MCF 10A (cell line): ENCODE measurements at regions not wholly inside any gene's neighbourhood (a gene's known extent, or its start where the extent isn't known, plus 50 kb on each side); places are given as distances from the start of the nearest gene placed in this dataset.

ENCODE experiments used
- BruUV-seq: library from RNA; stranded (reverse); fragments of 400-500 nt; replicated peaks from 2 replicates; lab custom pipeline; 2021; lab: Mats Ljungman, UMichigan
- CTCF ChIA-PET: fragments of 300-600 bp; sonication (Branson Sonifier 250); formaldehyde crosslinking; extraction: SDS; loops from one replicate; lab custom pipeline; 2021; ENCODE audit warnings: antibody characterized with exemption, inconsistent platforms; lab: Yijun Ruan, JAX
- POLR2A ChIA-PET: fragments of 300-600, 350-650 bp; sonication (Branson Sonifier 250); formaldehyde crosslinking; extraction: SDS; loops from one replicate; lab custom pipeline; 2020; ENCODE audit warnings: antibody characterized with exemption, inconsistent platforms; lab: Yijun Ruan, JAX
- DNase-seq: peaks from one replicate; pipeline ENCODE4 v3.0.0-alpha.2; 2018; ENCODE audit not compliant: unreplicated experiment
- H3K27ac Mint-ChIP-seq: one replicate; pipeline ENCODE4 v1.8.0; 2022; ENCODE audit warnings: mild to moderate bottlenecking, low read depth, mixed read lengths; ENCODE audit not compliant: unreplicated experiment
- H3K27me3 Mint-ChIP-seq: one replicate; pipeline ENCODE4 v1.8.0; 2022; ENCODE audit warnings: mixed read lengths; ENCODE audit not compliant: insufficient read depth, unreplicated experiment
- H3K36me3 Mint-ChIP-seq: one replicate; pipeline ENCODE4 v1.8.0; 2022; ENCODE audit warnings: mild to moderate bottlenecking, moderate library complexity, mixed read lengths; ENCODE audit not compliant: insufficient read depth, unreplicated experiment
- H3K4me1 Mint-ChIP-seq: one replicate; pipeline ENCODE4 v1.8.0; 2022; ENCODE audit warnings: mixed read lengths; ENCODE audit not compliant: insufficient read depth, unreplicated experiment
- H3K4me3 Mint-ChIP-seq: one replicate; pipeline ENCODE4 v1.8.0; 2022; ENCODE audit warnings: mild to moderate bottlenecking, moderate library complexity, mixed read lengths; ENCODE audit not compliant: unreplicated experiment
- H3K9me3 Mint-ChIP-seq: one replicate; pipeline ENCODE4 v1.8.0; 2022; ENCODE audit warnings: mixed read lengths; ENCODE audit not compliant: unreplicated experiment
- intact Hi-C: fragments of 100-400 bp; cut with micrococcal nuclease; formaldehyde crosslinking; loops from 2 replicates; pipeline ENCODE4 v1.14.1; 2022
- TF ChIP-seq, protein P1 (sequence below): fragments of 200-600 bp; IDR thresholded peaks from one replicate; pipeline ENCODE4 v1.8.0; 2022; ENCODE audit warnings: antibody characterized with exemption, mild to moderate bottlenecking; ENCODE audit not compliant: unreplicated experiment

DNA sequence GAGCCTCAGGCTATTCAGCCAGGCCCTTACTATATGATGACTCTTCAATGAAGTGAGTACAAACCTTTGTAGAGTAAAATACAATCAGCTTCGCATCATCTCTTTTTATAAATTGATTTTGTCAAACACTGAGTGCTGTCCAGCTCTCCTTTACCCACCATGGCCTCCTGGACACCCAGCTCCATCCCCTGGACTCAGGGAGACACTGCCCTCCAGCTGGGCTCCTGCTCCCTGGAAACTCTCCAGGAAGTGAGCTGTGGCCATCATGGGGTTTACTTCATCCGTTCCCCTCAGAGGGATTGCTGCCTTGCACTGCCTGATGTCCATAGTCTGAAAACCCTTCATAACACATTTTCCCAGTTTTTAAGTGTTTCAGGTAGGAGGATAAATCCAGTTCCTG lies 82.5 kb upstream of the XIRP2 start:
- CTCF ChIA-PET: interaction anchor here (0.7 kb wide), 1 partner anchor 125 kb away, joined by 3 read pairs; no protein-coding TSS in a partner anchor

DNA sequence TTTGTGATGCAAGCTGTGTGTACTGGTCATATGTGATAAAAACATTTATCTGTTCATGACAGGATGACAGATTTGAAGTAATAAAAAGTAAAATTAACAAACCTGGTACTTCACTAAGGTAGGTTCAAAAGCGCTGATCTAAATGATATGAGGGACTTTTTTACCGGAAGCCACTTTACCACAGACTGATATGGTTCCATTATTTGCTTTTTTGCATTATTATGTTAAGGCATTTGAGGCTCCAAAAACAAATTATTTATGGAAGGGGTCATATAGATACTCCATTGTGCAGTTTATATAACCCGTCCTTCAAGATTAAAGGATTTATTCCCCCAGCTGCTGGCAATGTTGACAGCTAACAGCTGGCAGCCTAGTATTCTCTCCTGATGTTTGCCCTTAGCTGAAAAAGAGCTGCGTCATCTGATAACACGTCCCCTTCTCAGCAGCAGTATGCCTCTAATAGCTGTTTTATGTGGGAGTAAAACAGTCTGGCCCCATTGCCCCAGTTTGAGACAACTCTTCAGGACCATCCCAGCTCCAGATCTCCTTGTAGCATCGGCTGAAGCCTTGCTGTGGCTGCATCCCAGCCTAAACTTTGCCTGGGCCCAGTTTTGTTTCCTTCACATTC lies 84.8 kb upstream of the XIRP2 start:
- no peaks in the 10 kb centered on the region for H3K36me3 Mint-ChIP-seq
- no peak for DNase-seq
- no peak overlapping the region for H3K27ac Mint-ChIP-seq
- POLR2A ChIA-PET: no interaction called here
- BruUV-seq: no TSS peak
- no peaks in the 10 kb centered on the region for H3K27me3 Mint-ChIP-seq
- CTCF ChIA-PET: interaction anchor here (0.6 kb wide), 1 partner anchor 1314 kb away, joined by 3 read pairs; no protein-coding TSS in a partner anchor
- peaks cover 4% of the 10 kb centered on the region for H3K9me3 Mint-ChIP-seq
- TF ChIP-seq, protein P1, sequence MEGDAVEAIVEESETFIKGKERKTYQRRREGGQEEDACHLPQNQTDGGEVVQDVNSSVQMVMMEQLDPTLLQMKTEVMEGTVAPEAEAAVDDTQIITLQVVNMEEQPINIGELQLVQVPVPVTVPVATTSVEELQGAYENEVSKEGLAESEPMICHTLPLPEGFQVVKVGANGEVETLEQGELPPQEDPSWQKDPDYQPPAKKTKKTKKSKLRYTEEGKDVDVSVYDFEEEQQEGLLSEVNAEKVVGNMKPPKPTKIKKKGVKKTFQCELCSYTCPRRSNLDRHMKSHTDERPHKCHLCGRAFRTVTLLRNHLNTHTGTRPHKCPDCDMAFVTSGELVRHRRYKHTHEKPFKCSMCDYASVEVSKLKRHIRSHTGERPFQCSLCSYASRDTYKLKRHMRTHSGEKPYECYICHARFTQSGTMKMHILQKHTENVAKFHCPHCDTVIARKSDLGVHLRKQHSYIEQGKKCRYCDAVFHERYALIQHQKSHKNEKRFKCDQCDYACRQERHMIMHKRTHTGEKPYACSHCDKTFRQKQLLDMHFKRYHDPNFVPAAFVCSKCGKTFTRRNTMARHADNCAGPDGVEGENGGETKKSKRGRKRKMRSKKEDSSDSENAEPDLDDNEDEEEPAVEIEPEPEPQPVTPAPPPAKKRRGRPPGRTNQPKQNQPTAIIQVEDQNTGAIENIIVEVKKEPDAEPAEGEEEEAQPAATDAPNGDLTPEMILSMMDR: no peak
- no peak overlapping the region for H3K4me3 Mint-ChIP-seq
- H3K4me1 Mint-ChIP-seq: no peaks in the 10 kb centered on the region
- intact Hi-C loops: no loop called here

More for the DNA sequence above, 82.5 kb upstream of the XIRP2 start:
- intact Hi-C loops: no loop called here
- Mint-ChIP-seq H3K36me3 (no peaks in the 10 kb centered on the region), H3K4me3 (no peak overlapping the region), H3K4me1 (no peaks in the 10 kb centered on the region), H3K27me3 (no peaks in the 10 kb centered on the region), H3K27ac (no peak overlapping the region), H3K9me3 (peaks cover 9% of the 10 kb centered on the region)
- DNase-seq: peak; percentile 7
- TF ChIP-seq, protein P1: no peak
- BruUV-seq: no TSS peak
- POLR2A ChIA-PET: no interaction called here

DNA sequence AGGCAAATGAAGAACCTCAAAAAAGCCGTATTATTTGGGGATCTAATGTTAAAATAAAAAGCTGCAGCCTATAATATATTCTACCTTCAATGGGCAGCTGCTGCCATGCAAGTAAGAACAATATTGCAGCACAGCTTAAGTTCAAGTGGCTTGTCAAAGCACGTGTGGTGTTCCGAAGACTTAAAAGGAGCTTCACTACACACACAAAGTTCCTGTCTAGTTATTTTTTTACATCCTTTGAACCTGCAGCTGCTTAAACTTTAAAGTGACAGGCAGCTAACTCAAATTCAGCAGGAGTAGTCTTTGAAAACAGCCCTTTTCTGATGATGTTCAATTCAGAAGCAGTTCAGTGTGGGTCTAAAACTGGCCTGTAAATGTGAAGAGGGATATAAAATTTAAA lies 85.8 kb upstream of the XIRP2 start:
- no TSS peak for BruUV-seq
- Mint-ChIP-seq H3K9me3 (no peaks in the 10 kb centered on the region), H3K27ac (no peak overlapping the region), H3K36me3 (no peaks in the 10 kb centered on the region), H3K4me1 (no peaks in the 10 kb centered on the region), H3K27me3 (no peaks in the 10 kb centered on the region), H3K4me3 (no peak overlapping the region)
- intact Hi-C loops: no loop called here
- no peak for DNase-seq
- TF ChIP-seq, protein P1: no peak
- ChIA-PET POLR2A (no interaction called here), CTCF (interaction anchor here (0.6 kb wide), 1 partner anchor 11 kb away, joined by 3 read pairs; no protein-coding TSS in a partner anchor)

DNA sequence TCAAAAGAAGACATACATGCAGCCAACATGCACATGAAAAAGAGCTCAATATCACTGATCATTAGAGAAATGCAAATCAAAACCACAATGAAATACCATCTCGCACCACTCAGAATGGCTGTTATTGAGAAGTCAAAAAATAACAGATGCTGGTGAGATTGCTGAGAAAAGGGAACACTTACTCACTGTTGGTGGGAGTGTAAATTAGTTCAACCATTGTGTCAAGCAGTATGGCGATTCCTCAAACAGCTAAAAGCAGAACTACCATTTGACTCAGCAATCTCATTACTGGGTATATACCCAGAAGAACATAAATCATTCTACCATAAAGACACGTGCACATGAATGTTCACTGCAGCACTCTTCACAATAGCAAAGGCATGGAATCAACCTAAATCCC lies 95.5 kb upstream of the XIRP2 start:
- intact Hi-C loops: no loop called here
- Mint-ChIP-seq H3K4me1 (no peaks in the 10 kb centered on the region), H3K27me3 (no peaks in the 10 kb centered on the region), H3K36me3 (no peaks in the 10 kb centered on the region), H3K27ac (no peak overlapping the region), H3K9me3 (peaks cover 7% of the 10 kb centered on the region), H3K4me3 (no peak overlapping the region)
- no TSS peak for BruUV-seq
- CTCF ChIA-PET: no interaction called here
- no peak for DNase-seq
- TF ChIP-seq, protein P1: no peak
- POLR2A ChIA-PET: no interaction called here
